Activated naive CD8-positive, alpha-beta T cell treated with anti-CD3 and anti-CD28 coated beads, Interleukin-2, amount 50 U/mL, for 24 hours (primary cell): ENCODE measurements at regions not wholly inside any gene's neighbourhood (a gene's known extent, or its start where the extent isn't known, plus 50 kb on each side); places are given as distances from the start of the nearest gene placed in this dataset.

Source experiments
- ATAC-seq: fragments of 150-1000 bp; cut with Tn5 transposase; one replicate; pipeline ENCODE4 v1.10.0; 2021
- DNase-seq: peaks from one replicate; pipeline ENCODE4 v3.0.0; 2021
- H3K27ac Mint-ChIP-seq: one replicate; pipeline ENCODE4 v1.8.0; 2021; ENCODE audit warnings: mild to moderate bottlenecking, mixed read lengths
- H3K27me3 Mint-ChIP-seq: one replicate; pipeline ENCODE4 v1.8.0; 2021; ENCODE audit warnings: mixed read lengths
- H3K36me3 Mint-ChIP-seq: one replicate; pipeline ENCODE4 v1.8.0; 2021; ENCODE audit warnings: low read depth, mixed read lengths
- H3K4me1 Mint-ChIP-seq: one replicate; pipeline ENCODE4 v1.8.0; 2021; ENCODE audit warnings: mixed read lengths
- H3K4me3 Mint-ChIP-seq: one replicate; pipeline ENCODE4 v1.8.0; 2021; ENCODE audit warnings: mild to moderate bottlenecking, moderate library complexity, mixed read lengths
- H3K9me3 Mint-ChIP-seq: one replicate; pipeline ENCODE4 v1.8.0; 2021; ENCODE audit warnings: mixed read lengths

DNA sequence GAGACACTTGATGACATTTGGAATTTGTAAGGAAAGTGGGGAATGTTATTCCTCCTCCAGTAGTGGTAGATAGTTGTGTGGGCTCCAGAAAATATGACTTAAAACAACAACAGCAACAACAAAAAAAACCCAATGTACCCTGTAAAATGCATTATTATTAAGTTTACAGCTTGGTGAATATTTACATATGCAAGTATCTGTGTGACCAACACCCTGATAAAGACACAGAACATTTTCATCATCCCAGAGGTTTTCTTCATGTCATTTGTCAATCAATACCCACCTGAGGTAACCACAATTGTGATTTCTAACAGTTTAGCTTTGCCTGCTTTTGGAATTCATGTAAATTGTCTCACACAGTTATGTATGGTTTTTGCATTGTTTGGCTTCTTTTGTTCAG is 152.1 kb upstream of the GRIK2 start:
- DNase-seq = no peak
- no peak overlapping the region for H3K27ac Mint-ChIP-seq
- no peaks in the 10 kb centered on the region for H3K27me3 Mint-ChIP-seq
- no peaks in the 10 kb centered on the region for H3K4me1 Mint-ChIP-seq
- no peaks in the 10 kb centered on the region for H3K36me3 Mint-ChIP-seq
- ATAC-seq = no peak
- H3K4me3 Mint-ChIP-seq = no peak overlapping the region
- H3K9me3 Mint-ChIP-seq = no peaks in the 10 kb centered on the region

DNA sequence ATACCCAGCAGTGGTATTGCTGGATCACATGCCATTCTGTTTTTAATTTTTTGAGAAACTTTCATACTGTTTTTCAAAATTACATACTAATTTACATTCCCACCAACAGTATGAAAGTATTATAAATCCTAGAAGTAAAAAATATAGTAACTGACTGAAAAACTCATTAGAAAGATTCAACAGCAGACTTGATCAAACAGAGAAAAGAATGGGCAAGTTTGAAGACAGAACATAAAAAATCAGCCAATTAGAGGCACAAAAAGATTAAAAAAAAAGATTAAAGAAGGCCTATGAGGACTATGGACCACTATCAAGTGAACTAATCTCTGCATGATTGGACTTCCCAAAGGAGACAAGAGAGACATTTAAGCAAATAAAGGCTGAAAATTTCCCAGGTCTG is 144.0 kb upstream of the GRIK2 start:
- ATAC-seq = no peak
- no peak for DNase-seq
- peaks cover 18% of the 10 kb centered on the region for H3K9me3 Mint-ChIP-seq

GRCh38 chr6:101257163-101257562 is 136.3 kb upstream of the GRIK2 start:
- Mint-ChIP-seq H3K36me3 (no peaks in the 10 kb centered on the region), H3K4me3 (no peak overlapping the region), H3K27me3 (no peaks in the 10 kb centered on the region), H3K9me3 (peaks cover 22% of the 10 kb centered on the region), H3K27ac (no peak overlapping the region), H3K4me1 (no peaks in the 10 kb centered on the region)
- DNase-seq (no peak), ATAC-seq (no peak)

More for the DNA sequence above, 144.0 kb upstream of the GRIK2 start:
- H3K27ac Mint-ChIP-seq = no peak overlapping the region
- H3K27me3 Mint-ChIP-seq = no peaks in the 10 kb centered on the region
- H3K4me1 Mint-ChIP-seq = no peaks in the 10 kb centered on the region
- H3K36me3 Mint-ChIP-seq = no peaks in the 10 kb centered on the region
- no peak overlapping the region for H3K4me3 Mint-ChIP-seq

DNA sequence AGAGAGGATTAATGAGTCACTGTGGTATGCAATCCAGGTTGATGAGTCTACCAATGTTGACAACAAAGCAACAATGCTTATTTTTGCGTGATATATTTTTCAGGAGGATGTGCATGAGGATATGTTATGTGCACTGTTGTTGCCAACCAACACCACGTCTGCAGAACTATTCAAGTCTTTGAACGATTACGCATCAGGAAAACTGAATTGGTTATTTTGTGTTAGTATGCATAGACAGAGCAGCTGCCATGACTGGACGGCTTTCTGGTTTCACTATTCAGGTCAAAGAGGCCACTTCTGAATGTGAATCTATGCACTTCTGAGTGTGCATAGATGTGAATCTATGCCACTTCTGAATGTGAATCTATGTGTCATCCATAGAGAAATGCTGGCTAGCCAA is 134.0 kb upstream of the GRIK2 start:
- H3K4me1 Mint-ChIP-seq = no peaks in the 10 kb centered on the region
- H3K9me3 Mint-ChIP-seq = peaks cover 22% of the 10 kb centered on the region
- no peaks in the 10 kb centered on the region for H3K27me3 Mint-ChIP-seq
- no peak overlapping the region for H3K27ac Mint-ChIP-seq
- no peaks in the 10 kb centered on the region for H3K36me3 Mint-ChIP-seq
- ATAC-seq = no peak
- no peak for DNase-seq
- no peak overlapping the region for H3K4me3 Mint-ChIP-seq

GRCh38 chr6:101263596-101263995 is 129.9 kb upstream of the GRIK2 start:
- no peak for DNase-seq
- Mint-ChIP-seq H3K4me3 (no peak overlapping the region), H3K9me3 (peaks cover 10% of the 10 kb centered on the region), H3K27me3 (no peaks in the 10 kb centered on the region), H3K4me1 (peaks cover 6% of the 10 kb centered on the region), H3K36me3 (no peaks in the 10 kb centered on the region), H3K27ac (no peak overlapping the region)
- no peak for ATAC-seq

GRCh38 chr6:101266063-101266462 is 127.4 kb upstream of the GRIK2 start:
- Mint-ChIP-seq H3K4me1 (peaks cover 6% of the 10 kb centered on the region), H3K27ac (no peak overlapping the region), H3K9me3 (peaks cover 4% of the 10 kb centered on the region), H3K36me3 (no peaks in the 10 kb centered on the region), H3K27me3 (no peaks in the 10 kb centered on the region), H3K4me3 (no peak overlapping the region)
- ATAC-seq (no peak), DNase-seq (no peak)

- no peaks in the 10 kb centered on the region for H3K36me3 Mint-ChIP-seq
- H3K4me3 Mint-ChIP-seq = no peak overlapping the region
- DNase-seq (no peak), ATAC-seq (no peak)
- H3K27me3 Mint-ChIP-seq = no peaks in the 10 kb centered on the region
- no peak overlapping the region for H3K27ac Mint-ChIP-seq
- H3K4me1 Mint-ChIP-seq = peaks cover 6% of the 10 kb centered on the region
- peaks cover 15% of the 10 kb centered on the region for H3K9me3 Mint-ChIP-seq
Observed at GRCh38 chr6:101268541-101268940, 125.0 kb upstream of the GRIK2 start.

DNA sequence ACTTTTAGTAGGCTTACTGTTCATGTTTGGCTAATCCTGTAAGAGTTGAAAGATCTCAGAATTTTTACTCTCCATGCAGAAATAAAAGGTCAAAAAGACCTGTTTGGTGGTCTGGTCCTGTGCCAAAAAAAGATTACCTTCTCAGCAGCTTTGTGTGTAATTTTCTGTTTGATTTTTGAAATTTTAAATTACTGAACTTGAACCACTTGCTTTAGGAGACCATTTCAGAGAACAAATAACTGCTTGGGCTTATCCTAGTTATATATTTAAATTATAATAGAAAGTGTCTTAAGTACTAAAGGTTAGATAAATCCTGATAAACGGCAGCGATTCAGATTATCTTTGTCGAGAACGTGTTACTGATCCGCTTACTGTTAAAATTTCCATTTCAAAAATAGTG is 118.3 kb upstream of the GRIK2 start:
- no peaks in the 10 kb centered on the region for H3K4me1 Mint-ChIP-seq
- ATAC-seq = no peak
- no peak overlapping the region for H3K27ac Mint-ChIP-seq
- H3K4me3 Mint-ChIP-seq = no peak overlapping the region
- DNase-seq = no peak
- H3K36me3 Mint-ChIP-seq = no peaks in the 10 kb centered on the region
- peaks cover 11% of the 10 kb centered on the region for H3K9me3 Mint-ChIP-seq
- H3K27me3 Mint-ChIP-seq = no peaks in the 10 kb centered on the region

GRCh38 chr6:101276066-101276465 is 117.4 kb upstream of the GRIK2 start:
- Mint-ChIP-seq H3K27ac (no peak overlapping the region), H3K9me3 (peaks cover 11% of the 10 kb centered on the region), H3K4me3 (no peak overlapping the region), H3K27me3 (no peaks in the 10 kb centered on the region), H3K4me1 (no peaks in the 10 kb centered on the region), H3K36me3 (no peaks in the 10 kb centered on the region)
- DNase-seq (no peak), ATAC-seq (no peak)

DNA sequence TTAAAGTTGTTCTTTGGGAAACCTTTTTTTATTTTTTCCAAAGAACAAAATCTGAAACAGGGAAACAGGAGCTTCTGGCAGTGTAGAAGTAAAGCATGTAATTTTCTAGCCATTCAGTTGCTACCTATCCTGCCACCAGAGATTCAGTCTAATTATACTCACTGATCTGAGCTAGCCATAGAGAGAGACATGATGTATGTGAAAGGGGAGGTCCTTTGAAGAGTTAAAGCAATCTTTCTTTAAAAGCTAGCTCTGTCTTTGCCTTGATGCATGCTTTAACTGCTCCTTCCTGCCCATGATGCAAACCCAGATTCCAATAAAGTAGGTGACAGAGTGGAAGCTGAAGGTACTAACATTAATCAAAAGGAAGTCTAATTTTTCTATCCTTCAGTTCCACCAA is 114.1 kb upstream of the GRIK2 start:
- no peaks in the 10 kb centered on the region for H3K36me3 Mint-ChIP-seq
- H3K9me3 Mint-ChIP-seq = no peaks in the 10 kb centered on the region
- ATAC-seq = no peak
- no peak overlapping the region for H3K27ac Mint-ChIP-seq
- no peaks in the 10 kb centered on the region for H3K27me3 Mint-ChIP-seq
- DNase-seq = no peak
- no peaks in the 10 kb centered on the region for H3K4me1 Mint-ChIP-seq
- no peak overlapping the region for H3K4me3 Mint-ChIP-seq

- Mint-ChIP-seq H3K4me1 (no peaks in the 10 kb centered on the region), H3K4me3 (no peak overlapping the region), H3K27ac (no peak overlapping the region), H3K9me3 (no peaks in the 10 kb centered on the region), H3K36me3 (no peaks in the 10 kb centered on the region), H3K27me3 (no peaks in the 10 kb centered on the region)
- DNase-seq = no peak
- no peak for ATAC-seq
Observed at GRCh38 chr6:101281266-101281665, 112.2 kb upstream of the GRIK2 start.

GRCh38 chr6:101284131-101284530 is 109.4 kb upstream of the GRIK2 start:
- Mint-ChIP-seq H3K4me3 (no peak overlapping the region), H3K36me3 (no peaks in the 10 kb centered on the region), H3K27ac (no peak overlapping the region), H3K4me1 (no peaks in the 10 kb centered on the region), H3K27me3 (no peaks in the 10 kb centered on the region), H3K9me3 (no peaks in the 10 kb centered on the region)
- DNase-seq (no peak), ATAC-seq (no peak)

DNA sequence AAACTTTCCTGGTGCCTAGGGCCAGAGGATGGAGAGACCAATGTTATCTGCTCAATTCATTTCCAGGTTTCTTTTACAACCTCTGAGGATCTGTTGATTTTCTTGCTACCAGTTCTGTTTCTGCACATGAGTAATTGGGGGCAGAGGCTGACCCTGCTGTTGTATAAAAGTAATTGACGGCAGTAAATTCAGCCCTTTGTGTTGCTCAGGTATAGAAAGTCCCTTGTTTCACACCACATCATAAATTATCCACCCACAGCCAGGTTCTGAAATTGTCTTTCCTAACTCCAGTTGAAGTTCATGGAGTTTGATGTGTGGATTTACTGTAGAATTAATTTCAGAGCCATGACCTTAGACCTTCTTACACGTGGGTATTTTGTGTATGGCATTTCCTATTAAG is 107.4 kb upstream of the GRIK2 start:
- Mint-ChIP-seq H3K27ac (no peak overlapping the region), H3K27me3 (no peaks in the 10 kb centered on the region), H3K4me3 (no peak overlapping the region), H3K36me3 (no peaks in the 10 kb centered on the region), H3K4me1 (no peaks in the 10 kb centered on the region), H3K9me3 (no peaks in the 10 kb centered on the region)
- DNase-seq = no peak
- no peak for ATAC-seq

DNA sequence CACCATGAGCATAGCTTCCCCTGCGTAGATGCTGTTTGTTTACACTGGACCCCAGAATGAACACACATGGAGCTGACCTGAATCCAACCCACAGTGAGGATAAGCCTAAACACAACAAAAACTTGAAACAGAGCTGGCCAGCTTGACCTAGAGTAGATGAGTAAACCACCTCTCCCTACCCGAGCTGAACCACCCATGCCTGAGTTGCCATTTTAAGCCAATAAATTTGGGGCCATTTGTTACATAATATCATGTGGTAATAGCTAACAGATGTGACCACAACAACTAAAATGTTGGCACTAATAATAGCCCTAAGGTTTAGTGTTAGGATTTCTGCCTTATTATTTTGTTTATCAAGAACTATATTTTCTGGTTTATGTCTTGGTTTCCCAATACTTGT is 103.2 kb upstream of the GRIK2 start:
- peaks cover 13% of the 10 kb centered on the region for H3K9me3 Mint-ChIP-seq
- no peak for ATAC-seq

GRCh38 chr6:101294051-101294638 is 99.4 kb upstream of the GRIK2 start:
- no peak for ATAC-seq

More for the DNA sequence above, 103.2 kb upstream of the GRIK2 start:
- H3K4me1 Mint-ChIP-seq = no peaks in the 10 kb centered on the region
- DNase-seq = no peak
- no peaks in the 10 kb centered on the region for H3K27me3 Mint-ChIP-seq
- no peak overlapping the region for H3K27ac Mint-ChIP-seq
- no peaks in the 10 kb centered on the region for H3K36me3 Mint-ChIP-seq
- no peak overlapping the region for H3K4me3 Mint-ChIP-seq

GRCh38 chr6:101294676-101295075 is 98.8 kb upstream of the GRIK2 start:
- no peak overlapping the region for H3K27ac Mint-ChIP-seq
- H3K4me1 Mint-ChIP-seq = no peaks in the 10 kb centered on the region
- H3K9me3 Mint-ChIP-seq = peaks cover 13% of the 10 kb centered on the region
- DNase-seq (no peak), ATAC-seq (no peak)
- no peaks in the 10 kb centered on the region for H3K36me3 Mint-ChIP-seq
- no peak overlapping the region for H3K4me3 Mint-ChIP-seq
- H3K27me3 Mint-ChIP-seq = no peaks in the 10 kb centered on the region

More at GRCh38 chr6:101294051-101294638, 99.4 kb upstream of the GRIK2 start:
- DNase-seq = no peak
- Mint-ChIP-seq H3K9me3 (peaks cover 13% of the 10 kb centered on the region), H3K4me3 (no peak overlapping the region), H3K36me3 (no peaks in the 10 kb centered on the region), H3K27me3 (no peaks in the 10 kb centered on the region), H3K4me1 (no peaks in the 10 kb centered on the region), H3K27ac (no peak overlapping the region)
